Thyroid gland (tissue), 4 donors: ENCODE measurements at regions not wholly inside any gene's neighbourhood (a gene's known extent, or its start where the extent isn't known, plus 50 kb on each side); places are given as distances from the start of the nearest gene placed in this dataset.

Source experiments
- DNase-seq, 2 donors: peaks; one replicate each; pipeline ENCODE4 v3.0.0-alpha.2; 2019
- H3K27ac ChIP-seq, 3 donors: fragments of 200-600 bp; sonication (generic); 1 replicate in 2 of 3; 2 replicates in 1 of 3; pipeline ENCODE4 v1.5.1; 2016 to 2019; ENCODE audit warnings: mild to moderate bottlenecking in 1 of 3, moderate library complexity in 1 of 3
- H3K27me3 ChIP-seq: fragments of 200-600 bp; sonication (generic); one replicate; pipeline ENCODE4 v1.5.1; 2019
- H3K36me3 ChIP-seq, 2 donors: fragments of 200-600 bp; sonication (generic); one replicate each; pipeline ENCODE4 v1.5.1; 2016 to 2019
- H3K4me1 ChIP-seq, 2 donors: fragments of 200-600 bp; sonication (generic); one replicate each; pipeline ENCODE4 v1.5.1; 2017 to 2019
- H3K4me3 ChIP-seq, 3 donors: fragments of 200-600 bp; sonication (generic); replicated peaks in 1 of 3; 1 replicate in 2 of 3; 2 replicates in 1 of 3; pipeline ENCODE4 v1.5.1; 2016; ENCODE audit warnings: mild to moderate bottlenecking in 1 of 3
- H3K9me3 ChIP-seq: fragments of 200-600 bp; sonication (generic); one replicate; pipeline ENCODE4 v1.5.1; 2017
- CTCF ChIP-seq, 6 experiments: fragments of 200-600 bp in 3 of 6; fragments of 450-650 bp in 3 of 6; sonication (generic) in 3 of 6; IDR thresholded peaks; one replicate each; pipeline ENCODE4 v1.5.1; 2016 to 2019; ENCODE audit warnings: antibody characterized with exemption in 6 of 6, mild to moderate bottlenecking in 2 of 6, inconsistent platforms in 1 of 6, moderate library complexity in 1 of 6
- POLR2A ChIP-seq, 2 donors: fragments of 450-650 bp; IDR thresholded peaks; one replicate each; pipeline ENCODE4 v1.6.1; 2017; ENCODE audit warnings: antibody characterized with exemption in 2 of 2, mild to moderate bottlenecking in 2 of 2, moderate library complexity in 1 of 2
- WGBS, 2 donors: methylation state at CpG; one replicate each; pipeline ENCODE4 v1.1.5; 2017; 5-methylcytosine and 5-hydroxymethylcytosine counted together
- intact Hi-C: fragments of 100-400 bp; cut with DNase I; formaldehyde crosslinking; loops from one replicate; pipeline ENCODE4 v1.15.1; 2023

GRCh38 chr12:45559537-45559936, 170.0 kb upstream of the ARID2 start:
- TF ChIP-seq POLR2A (IDR thresholded peaks at IDR 0.05) (no peak), CTCF (IDR thresholded peaks at IDR 0.05) (no peak)
- no peak overlapping the region for H3K27ac ChIP-seq
- intact Hi-C loops: no loop called here
- H3K9me3 ChIP-seq: no peaks in the 10 kb centered on the region
- H3K4me3 ChIP-seq: no peak overlapping the region
- no peaks in the 10 kb centered on the region for H3K4me1 ChIP-seq
- no peaks in the 10 kb centered on the region for H3K27me3 ChIP-seq
- H3K36me3 ChIP-seq: no peaks in the 10 kb centered on the region
- DNase-seq: no peak
- 94% methylated on average over 3 of the region's 3 CpGs for WGBS, 2 donors

- Histone ChIP-seq H3K4me1 (no peaks in the 10 kb centered on the region), H3K4me3 (no peak overlapping the region), H3K9me3 (no peaks in the 10 kb centered on the region), H3K27me3 (no peaks in the 10 kb centered on the region), H3K36me3 (no peaks in the 10 kb centered on the region), H3K27ac (no peak overlapping the region)
- intact Hi-C loops: no loop called here
- WGBS, 2 donors: 88% methylated on average over 4 of the region's 4 CpGs
- TF ChIP-seq POLR2A (IDR thresholded peaks at IDR 0.05): no peak
- no peak for TF ChIP-seq CTCF (IDR thresholded peaks at IDR 0.05)
- DNase-seq: no peak
These were observed 168.8 kb upstream of the ARID2 start for GRCh38 chr12:45560689-45561088.

GRCh38 chr12:45561488-45561887, 168.0 kb upstream of the ARID2 start:
- Histone ChIP-seq H3K4me1 (no peaks in the 10 kb centered on the region), H3K27ac (no peak overlapping the region), H3K4me3 (no peak overlapping the region), H3K9me3 (no peaks in the 10 kb centered on the region), H3K36me3 (no peaks in the 10 kb centered on the region), H3K27me3 (no peaks in the 10 kb centered on the region)
- no peak for TF ChIP-seq POLR2A (IDR thresholded peaks at IDR 0.05)
- TF ChIP-seq CTCF (IDR thresholded peaks at IDR 0.05): no peak
- WGBS, 2 donors: 76 to 90% methylated on average over 4 of the region's 4 CpGs
- intact Hi-C loops: no loop called here
- no peak for DNase-seq

DNA sequence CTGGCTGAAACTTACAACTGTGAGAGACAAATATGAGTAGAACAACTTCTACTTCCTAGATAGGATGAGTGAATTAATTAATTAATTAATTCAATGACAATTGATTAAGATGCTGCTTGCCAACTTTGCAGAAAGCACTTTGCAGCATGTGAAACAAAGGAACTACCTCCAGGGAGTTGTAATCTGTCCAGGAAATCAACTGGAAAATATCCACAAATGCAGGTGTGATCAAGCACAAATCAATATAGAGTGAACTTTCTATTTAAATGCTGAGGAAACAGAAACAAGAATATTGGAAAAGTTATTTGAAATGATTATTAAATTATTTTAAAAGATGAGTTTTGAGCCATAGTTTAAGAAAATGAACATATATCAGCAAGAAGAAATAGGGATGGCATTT, 163.9 kb upstream of the ARID2 start:
- Histone ChIP-seq H3K4me3 (no peak overlapping the region), H3K4me1 (no peaks in the 10 kb centered on the region), H3K9me3 (no peaks in the 10 kb centered on the region), H3K36me3 (no peaks in the 10 kb centered on the region), H3K27ac (no peak overlapping the region), H3K27me3 (no peaks in the 10 kb centered on the region)
- no peak for DNase-seq
- TF ChIP-seq POLR2A (IDR thresholded peaks at IDR 0.05) (no peak), CTCF (IDR thresholded peaks at IDR 0.05) (no peak)
- intact Hi-C loops: no loop called here

DNA sequence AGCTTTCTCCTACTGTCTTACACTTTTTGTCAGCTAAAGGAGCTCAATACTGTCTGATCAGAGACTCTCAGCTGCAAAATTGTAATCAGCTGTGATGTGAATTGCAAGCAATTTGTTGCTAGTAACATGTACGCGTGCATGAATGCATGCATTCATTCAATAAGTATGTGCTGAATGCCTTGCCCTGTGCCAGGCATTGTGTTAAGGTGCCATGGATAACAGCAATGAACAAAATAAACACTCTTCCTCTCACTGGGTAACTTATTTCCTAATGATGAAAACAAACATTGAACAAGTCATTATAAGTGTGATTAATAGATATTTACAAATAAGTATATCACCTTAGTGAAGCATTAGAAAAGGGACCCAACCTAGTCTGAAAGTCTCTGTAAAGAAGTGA, 163.2 kb upstream of the ARID2 start:
- intact Hi-C loops: no loop called here
- TF ChIP-seq CTCF (IDR thresholded peaks at IDR 0.05): no peak
- TF ChIP-seq POLR2A (IDR thresholded peaks at IDR 0.05): no peak
- Histone ChIP-seq H3K36me3 (no peaks in the 10 kb centered on the region), H3K4me1 (no peaks in the 10 kb centered on the region), H3K9me3 (no peaks in the 10 kb centered on the region), H3K4me3 (no peak overlapping the region), H3K27me3 (no peaks in the 10 kb centered on the region), H3K27ac (no peak overlapping the region)
- DNase-seq: no peak
- WGBS, 2 donors: 93 to 96% methylated on average over 2 of the region's 2 CpGs
